ENCODE measurements at regions not wholly inside any gene's neighbourhood (a gene's known extent, or its start where the extent isn't known, plus 50 kb on each side); places are given as distances from the start of the nearest gene placed in this dataset.

- no peak for ATAC-seq
- Histone ChIP-seq H3K4me1 (no peaks in the 10 kb centered on the region), H3K36me3 (no peaks in the 10 kb centered on the region), H3K27me3 (no peaks in the 10 kb centered on the region), H3K4me3 (no peak overlapping the region), H3K27ac (no peak overlapping the region), H3K9me3 (no peaks in the 10 kb centered on the region)
- peak; percentile 13 for FAIRE-seq
- DNase-seq: no peak
- intact Hi-C loops (cut with DNase I): no loop called here
- no peak for TF ChIP-seq CTCF (IDR thresholded peaks at IDR 0.05)
- 43 to 45% methylated on average over 3 of the region's 3 CpGs for WGBS, 2 donors
Measured at GRCh38 chrX:25198891-25199290, 183.1 kb upstream of the ARX start.

DNA sequence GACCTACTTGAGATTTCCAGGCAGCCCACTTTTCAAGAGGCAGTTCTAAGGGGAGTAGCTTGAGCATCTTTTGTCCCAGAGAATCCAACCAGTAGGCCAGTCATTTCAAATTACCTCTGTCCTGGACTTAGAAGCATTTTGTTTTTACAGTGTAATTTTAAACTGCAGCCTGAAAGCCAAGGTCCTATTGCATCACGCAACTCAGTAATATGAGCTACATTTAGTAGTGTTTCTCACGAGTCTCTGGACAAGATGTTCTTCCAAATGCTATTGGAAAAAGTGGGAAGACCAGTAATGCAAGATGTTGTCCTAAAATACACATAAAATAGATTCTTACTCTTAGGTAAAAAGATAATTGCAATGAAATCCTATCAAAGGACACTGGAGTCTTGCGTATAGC lies 182.5 kb upstream of the ARX start:
- Histone ChIP-seq H3K36me3 (no peaks in the 10 kb centered on the region), H3K9me3 (no peaks in the 10 kb centered on the region), H3K4me3 (no peak overlapping the region), H3K27me3 (no peaks in the 10 kb centered on the region), H3K4me1 (no peaks in the 10 kb centered on the region), H3K27ac (no peak overlapping the region)
- WGBS, 2 donors: 69 to 73% methylated on average over 3 of the region's 3 CpGs
- intact Hi-C loops (cut with DNase I): no loop called here
- DNase-seq: no peak
- FAIRE-seq: no peak
- no peak for TF ChIP-seq CTCF (IDR thresholded peaks at IDR 0.05)
- ATAC-seq: no peak

- FAIRE-seq (no peak), ATAC-seq (no peak), DNase-seq (no peak)
- 44 to 49% methylated on average over 2 of the region's 2 CpGs for WGBS, 2 donors
- Histone ChIP-seq H3K9me3 (no peaks in the 10 kb centered on the region), H3K27ac (no peak overlapping the region), H3K4me3 (no peak overlapping the region), H3K27me3 (no peaks in the 10 kb centered on the region), H3K4me1 (no peaks in the 10 kb centered on the region), H3K36me3 (no peaks in the 10 kb centered on the region)
- no peak for TF ChIP-seq CTCF (IDR thresholded peaks at IDR 0.05)
- intact Hi-C loops (cut with DNase I): no loop called here
Measured at GRCh38 chrX:25196221-25196620, 180.5 kb upstream of the ARX start.

DNA sequence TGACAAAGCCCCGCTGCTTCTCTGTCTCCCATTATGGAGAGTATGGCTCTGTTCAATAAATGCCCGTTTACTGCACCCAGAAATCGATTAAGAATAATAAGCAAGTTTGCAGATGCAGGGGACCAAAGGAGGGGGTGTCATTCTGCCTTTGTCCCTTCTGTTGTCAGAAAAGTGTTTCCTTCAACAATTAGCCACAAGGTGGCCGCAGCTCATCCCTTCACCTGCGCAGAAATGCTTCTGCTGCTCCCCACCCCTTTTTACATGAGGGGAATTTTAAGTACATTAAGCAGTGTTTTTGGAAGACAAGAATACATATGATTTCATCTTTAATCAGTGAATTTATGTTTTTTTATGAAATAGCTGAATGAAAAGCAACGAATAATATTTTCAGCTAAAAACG lies 175.6 kb upstream of the ARX start:
- no peaks in the 10 kb centered on the region for H3K4me1 ChIP-seq
- intact Hi-C loops (cut with DNase I): no loop called here
- no peak for TF ChIP-seq CTCF (IDR thresholded peaks at IDR 0.05)
- FAIRE-seq: no peak
- H3K27ac ChIP-seq: no peak overlapping the region
- H3K27me3 ChIP-seq: peaks cover 0 to 6% (median 0%) of the 10 kb centered on the region in 4 donors
- no peak overlapping the region for H3K4me3 ChIP-seq
- WGBS, 2 donors: 32 to 41% methylated on average over 7 of the region's 7 CpGs
- ATAC-seq: no peak
- no peaks in the 10 kb centered on the region for H3K36me3 ChIP-seq
- H3K9me3 ChIP-seq: no peaks in the 10 kb centered on the region
- DNase-seq: no peak

GRCh38 chrX:25181775-25182174 lies 166.0 kb upstream of the ARX start:
- H3K27ac ChIP-seq: no peak overlapping the region
- DNase-seq (no peak), ATAC-seq (no peak), FAIRE-seq (no peak)
- peaks cover 0 to 8% (median 2%) of the 10 kb centered on the region in 4 donors for H3K27me3 ChIP-seq
- no peak overlapping the region for H3K4me3 ChIP-seq
- no peaks in the 10 kb centered on the region for H3K36me3 ChIP-seq
- intact Hi-C loops (cut with DNase I): no loop called here
- no peaks in the 10 kb centered on the region for H3K9me3 ChIP-seq
- no peak for TF ChIP-seq CTCF (IDR thresholded peaks at IDR 0.05)
- H3K4me1 ChIP-seq: no peaks in the 10 kb centered on the region
- WGBS, 2 donors: 55 to 61% methylated on average over 4 of the region's 4 CpGs

Data from pancreas (tissue), 10 donors.